OCI-LY1 (cell line): ENCODE measurements at regions not wholly inside any gene's neighbourhood (a gene's known extent, or its start where the extent isn't known, plus 50 kb on each side); places are given as distances from the start of the nearest gene placed in this dataset.

ENCODE experiments used
- H2AFZ ChIP-seq: fragments of 200-600 bp; sonication (generic), shearing (Covaris generic); 2 replicates; pipeline ENCODE4 v1.6.0; 2014; ENCODE audit warnings: antibody characterized with exemption, mild to moderate bottlenecking, low read length
- H3F3A ChIP-seq: fragments of 200-600 bp; sonication (generic), shearing (Covaris generic); 2 replicates; pipeline ENCODE4 v1.6.0; 2014; ENCODE audit warnings: mild to moderate bottlenecking, antibody characterized with exemption, low read length, moderate library complexity; ENCODE audit not compliant: insufficient read depth
- H3K27ac ChIP-seq: fragments of 200-600 bp; sonication (generic); 2 replicates; pipeline ENCODE4 v1.5.1; 2014; ENCODE audit warnings: low read length, mixed run types, mild to moderate bottlenecking, low read depth; ENCODE audit not compliant: poor library complexity, severe bottlenecking
- H3K27me3 ChIP-seq: fragments of 200-600 bp; sonication (generic); 2 replicates; pipeline ENCODE4 v1.6.0; 2014; ENCODE audit warnings: antibody characterized with exemption, mild to moderate bottlenecking, low read length, moderate library complexity; ENCODE audit not compliant: insufficient read depth
- H3K36me3 ChIP-seq: fragments of 200-600 bp; sonication (generic); 2 replicates; pipeline ENCODE4 v1.6.1; 2014; ENCODE audit warnings: mild to moderate bottlenecking, antibody characterized with exemption, low read length, moderate library complexity, mixed read lengths; ENCODE audit not compliant: insufficient read depth
- H3K4me1 ChIP-seq: fragments of 200-600 bp; sonication (generic); 2 replicates; pipeline ENCODE4 v1.5.1; 2014; ENCODE audit warnings: mild to moderate bottlenecking, low read length, moderate library complexity; ENCODE audit not compliant: insufficient read depth, severe bottlenecking
- H3K4me2 ChIP-seq: fragments of 200-600 bp; sonication (generic), shearing (Covaris generic); 2 replicates; pipeline ENCODE4 v1.6.1; 2014; ENCODE audit warnings: low read length
- H3K4me3 ChIP-seq: fragments of 200-600 bp; sonication (generic); 2 replicates; pipeline ENCODE4 v1.5.1; 2014; ENCODE audit warnings: low read length, low read depth, mild to moderate bottlenecking, mixed read lengths; ENCODE audit not compliant: poor library complexity, severe bottlenecking
- H3K79me2 ChIP-seq: fragments of 200-600 bp; shearing (Covaris generic); 2 replicates; pipeline ENCODE4 v1.6.1; 2016; ENCODE audit warnings: mixed run types, low read length, mixed read lengths; ENCODE audit not compliant: insufficient read depth
- H3K9ac ChIP-seq: fragments of 200-600 bp; sonication (generic), shearing (Covaris generic); 2 replicates; pipeline ENCODE4 v1.6.1; 2014; ENCODE audit warnings: mild to moderate bottlenecking, low read length, mixed read lengths
- H3K9me2 ChIP-seq: fragments of 200-600 bp; sonication (generic), shearing (Covaris generic); 2 replicates; pipeline ENCODE4 v1.6.1; 2014; ENCODE audit warnings: low read depth, mild to moderate bottlenecking, low read length, mixed read lengths
- H3K9me3 ChIP-seq: fragments of 200-600 bp; shearing (Covaris generic); 2 replicates; pipeline ENCODE4 v1.6.1; 2014; ENCODE audit warnings: low read length, mixed read lengths
- H4K20me1 ChIP-seq: fragments of 200-600 bp; sonication (generic), shearing (Covaris generic); 2 replicates; pipeline ENCODE4 v1.6.0; 2016; ENCODE audit warnings: mild to moderate bottlenecking, low read length; ENCODE audit not compliant: insufficient read depth
- EZH2 ChIP-seq: fragments of 200-600 bp; sonication (generic), shearing (Covaris generic); IDR thresholded peaks from 2 replicates; pipeline ENCODE4 v1.8.0; 2017; ENCODE audit warnings: borderline replicate concordance, mixed run types, mild to moderate bottlenecking, antibody characterized with exemption, low read length, moderate library complexity, mixed read lengths
- TF ChIP-seq, protein P1 (sequence below): fragments of 200-600 bp; sonication (generic), shearing (Covaris generic); IDR thresholded peaks from 2 replicates; pipeline ENCODE4 v1.5.1; 2017; ENCODE audit warnings: mild to moderate bottlenecking, antibody characterized with exemption, low read length, moderate library complexity, mixed read lengths

DNA sequence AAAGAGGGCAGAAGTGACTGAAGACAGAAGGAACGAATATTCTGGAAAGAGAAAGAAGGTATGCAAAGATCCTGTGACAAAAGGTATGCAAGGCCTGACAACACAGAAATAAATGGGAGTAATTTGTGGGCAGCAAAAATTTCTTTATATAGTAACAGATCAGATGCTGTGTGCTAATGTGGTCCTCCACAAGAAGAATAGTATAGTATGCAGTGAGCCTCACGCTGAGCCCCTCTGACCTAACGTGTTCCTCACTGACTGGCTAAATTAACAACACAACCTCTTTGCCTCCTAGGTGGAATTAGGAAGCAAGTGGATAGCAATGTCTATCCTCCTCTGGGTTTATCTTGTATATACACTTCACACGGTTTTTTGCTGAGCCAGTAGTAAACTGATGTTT lies 143.1 kb upstream of the SESN3 start:
- Histone ChIP-seq H3K27me3 (no peaks in the 10 kb centered on the region), H3K36me3 (no peaks in the 10 kb centered on the region), H3F3A (no peaks in the 10 kb centered on the region), H4K20me1 (no peaks in the 10 kb centered on the region), H3K9ac (no peak overlapping the region), H3K9me2 (no peaks in the 10 kb centered on the region), H3K4me2 (no peak overlapping the region), H3K79me2 (no peaks in the 10 kb centered on the region), H2AFZ (no peak overlapping the region), H3K27ac (no peak overlapping the region), H3K9me3 (no peaks in the 10 kb centered on the region), H3K4me1 (no peaks in the 10 kb centered on the region), H3K4me3 (no peak overlapping the region)
- TF ChIP-seq, protein P1, sequence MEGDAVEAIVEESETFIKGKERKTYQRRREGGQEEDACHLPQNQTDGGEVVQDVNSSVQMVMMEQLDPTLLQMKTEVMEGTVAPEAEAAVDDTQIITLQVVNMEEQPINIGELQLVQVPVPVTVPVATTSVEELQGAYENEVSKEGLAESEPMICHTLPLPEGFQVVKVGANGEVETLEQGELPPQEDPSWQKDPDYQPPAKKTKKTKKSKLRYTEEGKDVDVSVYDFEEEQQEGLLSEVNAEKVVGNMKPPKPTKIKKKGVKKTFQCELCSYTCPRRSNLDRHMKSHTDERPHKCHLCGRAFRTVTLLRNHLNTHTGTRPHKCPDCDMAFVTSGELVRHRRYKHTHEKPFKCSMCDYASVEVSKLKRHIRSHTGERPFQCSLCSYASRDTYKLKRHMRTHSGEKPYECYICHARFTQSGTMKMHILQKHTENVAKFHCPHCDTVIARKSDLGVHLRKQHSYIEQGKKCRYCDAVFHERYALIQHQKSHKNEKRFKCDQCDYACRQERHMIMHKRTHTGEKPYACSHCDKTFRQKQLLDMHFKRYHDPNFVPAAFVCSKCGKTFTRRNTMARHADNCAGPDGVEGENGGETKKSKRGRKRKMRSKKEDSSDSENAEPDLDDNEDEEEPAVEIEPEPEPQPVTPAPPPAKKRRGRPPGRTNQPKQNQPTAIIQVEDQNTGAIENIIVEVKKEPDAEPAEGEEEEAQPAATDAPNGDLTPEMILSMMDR: no peak
- no peak for TF ChIP-seq EZH2

- Histone ChIP-seq H3K4me3 (no peak overlapping the region), H3K79me2 (no peaks in the 10 kb centered on the region), H3K27me3 (no peaks in the 10 kb centered on the region), H3F3A (no peaks in the 10 kb centered on the region), H3K4me1 (no peaks in the 10 kb centered on the region), H3K4me2 (no peak overlapping the region), H3K9ac (no peak overlapping the region), H4K20me1 (no peaks in the 10 kb centered on the region), H3K36me3 (no peaks in the 10 kb centered on the region), H3K27ac (no peak overlapping the region), H2AFZ (no peak overlapping the region), H3K9me2 (no peaks in the 10 kb centered on the region), H3K9me3 (no peaks in the 10 kb centered on the region)
- no peak for TF ChIP-seq EZH2
- TF ChIP-seq, protein P1: no peak
Observed at GRCh38 chr11:95373241-95373640, 142.2 kb upstream of the SESN3 start.

GRCh38 chr11:95372097-95372656 lies 141.2 kb upstream of the SESN3 start:
- Histone ChIP-seq H3K9ac (no peak overlapping the region), H3K4me1 (no peaks in the 10 kb centered on the region), H3K9me3 (no peaks in the 10 kb centered on the region), H3K9me2 (no peaks in the 10 kb centered on the region), H3K4me3 (no peak overlapping the region), H2AFZ (no peak overlapping the region), H3K36me3 (no peaks in the 10 kb centered on the region), H3K4me2 (no peak overlapping the region), H4K20me1 (no peaks in the 10 kb centered on the region), H3K27me3 (no peaks in the 10 kb centered on the region), H3K79me2 (no peaks in the 10 kb centered on the region), H3F3A (no peaks in the 10 kb centered on the region), H3K27ac (no peak overlapping the region)
- no peak for TF ChIP-seq EZH2
- TF ChIP-seq, protein P1: no peak
